ENCODE measurements at regions not wholly inside any gene's neighbourhood (a gene's known extent, or its start where the extent isn't known, plus 50 kb on each side); places are given as distances from the start of the nearest gene placed in this dataset.

DNA sequence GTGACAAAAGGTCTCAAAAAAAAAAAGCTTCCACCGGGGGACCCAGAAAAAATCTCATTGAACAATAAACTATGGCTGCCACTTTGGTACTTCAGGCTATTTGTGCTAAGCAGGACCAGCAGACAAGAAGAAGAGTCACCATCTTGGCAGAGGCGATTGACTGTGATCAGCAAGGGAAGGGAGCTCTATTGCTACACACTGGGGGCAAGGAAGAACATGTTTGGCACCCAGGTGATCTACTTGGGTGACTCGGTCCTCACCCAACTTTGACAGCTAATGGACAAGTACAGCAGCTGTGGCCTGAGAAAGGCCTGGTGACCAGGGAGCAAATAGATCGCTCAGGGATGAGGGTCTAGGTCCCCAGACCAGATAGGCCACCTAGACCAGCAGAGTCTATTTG lies 53.4 kb upstream of the SRP9 start:
- TF ChIP-seq EZH2phosphoT487 (IDR thresholded peaks at IDR 0.05; ENCODE audit: insufficient read depth, low read depth) (no peak), EZH2 (IDR thresholded peaks at IDR 0.05; ENCODE audit: insufficient read depth, poor library complexity, severe bottlenecking) (no peak)
